GM19324 (cell line): ENCODE measurements at regions not wholly inside any gene's neighbourhood (a gene's known extent, or its start where the extent isn't known, plus 50 kb on each side); places are given as distances from the start of the nearest gene placed in this dataset.

ENCODE experiments used
- ATAC-seq: cut with Tn5 transposase; IDR thresholded peaks from one replicate; pipeline ENCODE4 v1.9.1; 2021; ENCODE audit warnings: mild to moderate bottlenecking, moderate library complexity; ENCODE audit not compliant: unreplicated experiment, low FRiP score

DNA sequence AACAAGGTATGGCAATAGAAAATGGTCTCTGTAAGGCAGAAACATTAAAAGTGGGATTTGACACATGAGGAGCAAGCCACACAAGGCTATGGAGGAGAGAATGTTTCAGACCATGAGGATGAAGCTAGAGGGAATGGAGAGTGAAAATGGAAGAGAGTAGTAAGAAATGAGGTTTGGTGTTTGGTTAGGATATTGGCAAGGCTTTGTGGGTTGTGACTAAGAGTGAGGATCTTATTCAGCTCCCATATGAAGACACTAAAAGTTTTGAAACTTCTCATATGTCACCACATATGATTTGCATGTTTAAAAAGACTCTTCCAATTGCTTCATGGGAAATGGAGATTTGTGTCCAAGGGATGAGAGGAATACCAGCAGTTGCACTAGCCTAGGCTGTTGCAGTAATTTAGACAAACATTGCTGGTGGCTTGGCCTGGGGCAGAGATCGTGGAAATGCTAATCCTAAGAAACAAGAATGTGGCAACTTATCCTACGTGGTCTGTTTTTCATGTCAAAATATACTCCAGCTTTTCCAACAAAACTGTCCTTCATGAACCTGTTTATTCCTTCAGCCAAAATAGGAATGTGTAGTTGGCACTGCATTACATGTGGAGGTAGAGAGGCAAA lies 749.0 kb downstream of the PDCD6IP start:
- no peak for ATAC-seq

DNA sequence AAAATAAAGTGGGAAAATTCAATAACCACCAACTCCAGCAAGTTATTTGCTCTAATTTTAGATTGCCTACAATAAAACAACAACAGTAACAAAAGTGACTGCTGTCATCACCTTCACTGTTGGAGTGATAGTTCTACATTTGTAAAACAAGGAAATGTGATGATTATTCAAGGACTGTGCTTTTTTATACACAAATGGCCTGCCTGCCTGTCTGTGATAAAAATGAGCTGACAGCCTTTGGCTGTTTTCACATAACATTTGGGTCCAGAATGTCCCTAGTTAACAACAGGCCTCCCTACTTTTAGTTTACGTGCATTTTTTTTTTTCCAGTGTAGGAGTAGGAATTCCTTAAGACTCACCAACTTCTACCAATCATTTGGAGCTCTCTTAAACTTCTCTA lies 768.8 kb downstream of the PDCD6IP start:
- ATAC-seq = no peak

- ATAC-seq = no peak
Observed at GRCh38 chr3:34568766-34569165, 770.3 kb downstream of the PDCD6IP start.

DNA sequence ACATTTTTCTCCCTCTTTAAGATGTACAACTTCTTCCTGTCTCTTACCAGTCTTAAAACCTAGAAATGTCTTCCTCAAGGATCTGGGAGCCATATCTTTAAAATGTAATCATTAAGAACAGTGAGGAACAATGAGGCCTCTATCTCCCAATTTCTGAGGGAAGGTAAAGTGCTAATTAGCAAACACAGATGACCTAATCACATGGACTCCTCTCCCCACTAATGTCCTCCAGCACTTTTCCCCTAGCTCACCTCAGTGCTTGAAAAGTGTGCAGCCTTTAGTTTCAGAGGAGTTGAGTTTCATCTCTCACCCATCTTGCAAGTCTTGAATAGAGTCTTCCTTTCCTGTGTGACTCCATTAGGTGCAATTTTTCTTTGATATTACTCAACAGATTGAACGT lies 771.0 kb downstream of the PDCD6IP start:
- ATAC-seq = no peak

DNA sequence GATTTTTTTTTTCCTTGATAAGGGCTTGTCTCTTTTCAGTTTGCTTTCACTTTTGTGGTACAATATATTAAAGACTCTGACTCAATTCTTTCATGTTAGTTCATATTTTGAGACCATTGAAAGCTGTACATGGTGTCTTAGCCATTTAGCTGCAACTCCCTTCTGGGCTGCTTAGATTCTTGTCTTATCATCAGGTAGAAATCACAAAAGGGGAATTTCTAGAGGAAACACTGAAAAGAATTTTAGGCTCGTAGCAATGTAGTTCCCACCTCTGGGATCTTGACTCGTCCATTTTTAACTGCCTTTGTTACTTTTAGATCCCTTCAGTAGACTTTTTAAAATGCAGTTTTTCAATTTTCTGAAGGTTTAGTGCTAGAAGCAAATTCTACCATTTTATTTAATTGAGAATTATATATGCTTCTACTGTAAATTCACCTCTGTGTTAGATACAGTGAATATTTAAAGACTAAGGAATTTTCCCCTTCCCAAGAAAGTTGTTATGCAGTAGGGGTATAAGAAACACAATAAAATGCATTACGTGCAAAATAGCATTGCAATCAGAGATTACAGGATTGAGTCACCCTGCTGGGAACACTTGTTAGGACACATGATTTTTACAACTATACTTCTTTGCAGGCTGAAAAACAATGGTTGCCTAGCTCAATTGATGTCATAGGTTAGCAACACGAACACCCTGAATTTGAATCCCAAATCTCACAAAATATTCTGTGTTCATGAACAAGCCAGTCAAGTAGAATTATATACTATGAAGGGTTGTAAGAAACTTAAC lies 772.7 kb downstream of the PDCD6IP start:
- no peak for ATAC-seq

- no peak for ATAC-seq
Observed at GRCh38 chr3:34571714-34572113, 773.3 kb downstream of the PDCD6IP start.

- ATAC-seq = no peak
Observed at GRCh38 chr3:34575776-34576175, 777.3 kb downstream of the PDCD6IP start.

DNA sequence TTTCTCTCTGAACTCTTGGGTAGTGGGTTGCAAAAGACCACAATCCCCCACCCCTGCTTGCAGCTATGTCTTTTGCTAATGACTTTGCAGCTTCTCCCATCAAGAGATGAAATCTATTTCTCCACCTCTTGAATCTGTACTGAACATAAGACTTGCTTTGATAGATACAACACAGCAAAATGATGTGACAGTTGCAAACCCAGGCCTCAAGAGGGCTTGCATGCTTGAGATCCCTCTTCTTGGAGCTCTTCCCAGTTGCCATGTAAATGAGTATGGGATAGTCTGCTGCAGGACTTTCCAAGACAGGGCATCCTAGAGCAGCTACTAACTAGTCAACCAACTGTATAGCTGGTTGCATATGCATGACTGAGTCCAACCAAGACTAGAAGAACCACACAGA lies 783.6 kb downstream of the PDCD6IP start:
- ATAC-seq = no peak

DNA sequence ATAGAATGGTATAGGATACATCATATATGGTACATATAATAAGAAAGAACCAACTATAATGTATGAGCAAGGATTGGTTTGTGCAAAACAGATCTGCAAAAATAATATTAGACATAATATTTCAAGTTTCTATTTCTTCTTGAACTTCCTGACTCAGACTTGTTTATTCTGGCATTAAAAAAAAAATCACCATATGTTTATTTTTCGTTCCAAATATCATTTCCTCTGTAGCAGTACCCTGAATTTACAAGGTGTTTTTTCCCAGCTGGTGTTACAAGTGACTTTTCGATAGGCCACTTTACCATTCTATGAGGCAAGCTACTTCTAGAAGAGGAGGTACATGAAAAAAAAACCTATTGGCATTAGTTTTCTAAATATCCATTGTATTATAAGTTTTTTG lies 785.0 kb downstream of the PDCD6IP start:
- ATAC-seq = no peak

DNA sequence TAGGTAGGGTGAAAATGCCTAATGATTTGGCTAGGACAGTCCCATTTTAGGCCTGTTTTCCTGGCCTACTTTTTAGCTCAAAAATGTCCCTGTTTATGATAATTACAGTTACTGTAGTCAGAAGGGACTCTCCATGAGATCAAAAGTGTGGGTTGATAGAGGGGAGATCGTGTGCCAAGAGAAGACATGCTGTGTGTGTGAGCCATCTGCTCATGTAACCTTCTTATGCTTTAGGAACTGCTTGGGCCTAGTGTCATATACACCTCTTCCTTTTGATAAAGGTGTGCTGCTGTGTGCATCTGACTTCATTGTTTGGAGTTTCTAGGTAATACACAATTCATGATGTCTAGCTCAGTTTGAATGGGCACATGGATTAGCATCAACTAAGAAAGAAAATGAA lies 786.5 kb downstream of the PDCD6IP start:
- no peak for ATAC-seq

- no peak for ATAC-seq
Observed at GRCh38 chr3:34599595-34599994, 801.2 kb downstream of the PDCD6IP start.

- ATAC-seq = no peak
Observed at GRCh38 chr3:34619990-34620389, 821.6 kb downstream of the PDCD6IP start.

GRCh38 chr3:34626699-34627098 lies 828.3 kb downstream of the PDCD6IP start:
- ATAC-seq = no peak

- ATAC-seq = no peak
Observed at GRCh38 chr3:34634939-34635338, 836.5 kb downstream of the PDCD6IP start.

DNA sequence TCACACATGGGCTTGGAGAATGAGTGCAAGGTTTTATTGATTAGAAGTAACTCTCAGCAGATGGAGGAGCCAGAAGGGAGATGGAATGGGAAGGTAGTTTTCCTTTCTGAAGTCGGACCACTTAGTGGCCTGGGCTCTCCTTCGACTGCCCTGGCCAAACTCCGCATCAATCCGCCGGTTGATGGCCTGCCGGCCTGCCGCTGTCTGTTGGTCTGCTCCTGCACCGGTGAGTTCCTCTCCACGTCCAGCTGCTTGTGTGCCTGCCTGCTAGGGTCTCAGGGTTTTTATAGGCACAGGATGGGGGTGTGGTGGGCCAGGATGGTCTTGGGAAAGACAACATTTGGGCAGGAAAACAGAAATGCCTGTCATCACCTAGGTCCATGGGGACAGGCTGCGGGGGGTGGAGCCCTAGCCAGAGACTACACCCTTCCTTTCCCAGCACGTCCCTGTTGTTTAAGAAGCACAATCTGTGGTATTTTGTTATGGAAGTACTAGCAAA lies 837.0 kb downstream of the PDCD6IP start:
- no peak for ATAC-seq

DNA sequence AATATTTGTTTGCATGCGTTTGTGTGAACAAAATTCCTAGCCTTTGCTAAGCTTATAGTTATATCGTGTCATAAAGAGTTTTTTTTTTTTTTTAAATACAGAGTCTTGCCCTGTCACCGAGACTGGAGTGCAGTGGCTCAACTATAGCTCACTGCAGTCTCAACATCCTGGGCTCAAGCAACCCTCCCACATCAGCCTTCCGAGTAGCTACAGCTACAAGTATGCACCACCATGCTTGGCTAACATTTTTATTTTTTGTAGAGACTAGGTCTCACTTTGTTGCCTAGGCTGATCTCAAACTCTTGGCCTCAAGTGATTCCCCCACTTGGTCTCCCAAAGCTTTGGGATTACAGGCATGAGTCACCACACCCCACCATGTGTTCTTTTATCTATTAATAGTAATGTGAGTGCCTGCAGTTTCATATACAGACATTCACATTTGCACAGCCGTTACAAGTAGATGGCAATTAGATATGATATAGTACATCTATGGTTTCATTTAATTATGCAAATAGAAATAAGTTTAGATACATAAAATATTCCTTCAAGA lies 848.6 kb downstream of the PDCD6IP start:
- no peak for ATAC-seq

DNA sequence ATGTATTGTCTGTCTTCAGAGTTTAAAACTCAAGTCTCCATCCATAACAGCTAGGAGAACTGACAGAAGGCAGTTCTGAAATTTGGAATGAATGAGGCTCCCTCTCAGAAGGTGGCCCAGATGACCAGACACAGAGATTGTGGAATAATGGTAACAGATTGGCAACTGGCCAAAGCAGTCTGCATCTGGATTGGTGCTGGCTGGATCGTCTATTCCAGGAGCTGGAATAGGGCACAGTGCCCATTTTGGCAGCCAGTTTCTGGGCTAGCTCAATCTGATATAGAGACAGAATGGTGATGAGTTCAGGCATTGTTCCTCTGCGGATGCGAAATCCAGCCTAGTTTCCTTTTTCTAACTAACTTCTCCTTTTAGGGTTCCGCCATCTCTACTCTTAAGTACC lies 851.7 kb downstream of the PDCD6IP start:
- no peak for ATAC-seq

DNA sequence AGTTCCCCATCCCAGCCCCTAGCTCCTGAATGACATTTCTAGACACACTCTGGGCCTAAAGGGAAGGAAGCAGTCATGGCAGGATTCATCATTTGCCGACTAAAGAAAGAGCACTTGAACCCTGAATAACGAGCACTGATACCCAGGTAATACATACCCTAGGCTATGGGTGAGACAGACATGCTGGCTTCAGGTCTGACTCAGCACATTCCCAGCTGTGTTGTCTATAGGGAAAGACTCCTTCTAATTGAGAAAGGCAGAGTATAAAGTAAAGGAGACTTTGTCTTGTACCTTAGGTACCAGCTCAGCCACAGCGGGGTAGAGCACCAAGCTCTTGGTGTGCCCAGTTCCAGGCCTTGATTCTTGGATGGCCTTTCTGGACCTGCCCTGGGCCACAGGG lies 870.5 kb downstream of the PDCD6IP start:
- no peak for ATAC-seq

- ATAC-seq = no peak
Observed at GRCh38 chr3:34669490-34669889, 871.1 kb downstream of the PDCD6IP start.

GRCh38 chr3:34675383-34676120 lies 877.1 kb downstream of the PDCD6IP start:
- ATAC-seq = no peak

GRCh38 chr3:34676436-34676835 lies 878.0 kb downstream of the PDCD6IP start:
- no peak for ATAC-seq
